CD1c-positive myeloid dendritic cell (primary cell): ENCODE measurements at regions not wholly inside any gene's neighbourhood (a gene's known extent, or its start where the extent isn't known, plus 50 kb on each side); places are given as distances from the start of the nearest gene placed in this dataset.

Experiments
- DNase-seq: peaks from one replicate; pipeline ENCODE4 v3.0.0-alpha.2; 2016; ENCODE audit errors: extremely low spot score

DNA sequence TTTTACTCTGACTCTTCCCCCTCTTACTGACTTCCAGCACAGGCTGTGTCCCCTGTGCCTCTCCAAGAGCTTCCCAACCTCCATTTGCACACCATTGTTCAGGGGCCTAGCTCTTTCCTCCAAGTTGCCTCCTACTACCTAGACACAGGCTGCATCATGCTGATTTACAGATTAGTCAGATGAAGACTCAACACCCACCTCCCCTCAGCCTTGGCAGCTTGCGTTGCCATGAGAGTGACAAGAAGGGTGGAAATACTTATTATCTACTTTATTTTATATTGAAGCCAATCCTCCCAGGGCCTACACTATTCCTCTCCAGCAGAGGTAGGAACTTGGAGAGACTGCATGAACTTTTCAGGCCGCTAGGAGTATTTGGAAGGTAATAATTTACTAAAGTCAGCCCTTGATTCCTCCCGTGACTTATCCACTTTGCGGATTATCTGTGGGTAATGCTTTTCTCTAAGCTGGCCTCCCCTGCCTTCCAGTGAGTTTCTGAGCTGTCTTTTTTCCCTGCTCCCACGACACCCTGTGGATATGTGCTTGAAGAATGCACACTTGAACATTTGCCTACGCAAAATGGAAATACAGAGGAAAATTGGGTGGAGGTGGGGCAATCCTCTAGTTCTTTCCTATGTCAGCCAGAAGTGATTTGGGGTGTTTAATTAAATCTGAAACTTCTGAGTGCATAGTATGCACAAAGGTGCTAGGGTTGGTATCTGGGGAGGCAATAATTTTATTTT, 74.1 kb upstream of the TMEM164 start:
- no peak for DNase-seq

DNA sequence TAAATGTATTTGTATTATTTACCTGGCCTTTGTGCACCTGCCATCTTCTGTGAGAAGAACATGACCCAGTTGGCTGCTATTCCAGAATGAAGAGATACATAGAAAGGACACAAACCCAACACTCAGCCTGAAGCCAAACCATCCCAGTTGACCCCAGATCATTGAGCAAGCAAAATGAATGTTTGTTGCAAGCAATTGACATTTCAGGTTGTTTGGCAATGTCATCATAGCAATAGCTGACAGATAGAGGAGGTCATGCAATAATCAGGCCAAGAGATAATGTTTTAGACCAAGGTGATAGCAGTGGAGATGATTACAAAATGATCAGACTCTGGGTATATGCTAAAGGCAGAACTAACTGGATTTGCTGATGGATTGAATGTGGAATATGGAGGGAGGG, 71.2 kb upstream of the TMEM164 start:
- DNase-seq: no peak

DNA sequence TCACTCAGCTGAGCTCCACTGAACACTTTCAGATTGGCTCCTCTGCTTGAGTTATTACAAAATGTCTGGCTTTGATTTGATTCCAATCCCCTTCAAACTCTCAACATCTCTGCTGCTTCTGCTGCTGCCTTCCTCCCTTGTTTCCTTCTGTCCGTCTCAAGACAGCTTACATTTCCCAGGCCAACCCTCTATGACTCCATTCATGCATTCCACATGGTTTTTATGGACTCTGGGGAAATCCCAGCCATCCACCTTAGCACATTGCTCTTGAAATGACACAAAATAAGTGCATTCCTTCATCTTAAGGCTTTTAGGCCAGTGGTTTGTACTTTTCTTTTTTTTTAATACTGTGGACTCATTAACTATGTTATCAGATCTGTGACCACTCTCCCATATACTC, 68.5 kb upstream of the TMEM164 start:
- no peak for DNase-seq

DNA sequence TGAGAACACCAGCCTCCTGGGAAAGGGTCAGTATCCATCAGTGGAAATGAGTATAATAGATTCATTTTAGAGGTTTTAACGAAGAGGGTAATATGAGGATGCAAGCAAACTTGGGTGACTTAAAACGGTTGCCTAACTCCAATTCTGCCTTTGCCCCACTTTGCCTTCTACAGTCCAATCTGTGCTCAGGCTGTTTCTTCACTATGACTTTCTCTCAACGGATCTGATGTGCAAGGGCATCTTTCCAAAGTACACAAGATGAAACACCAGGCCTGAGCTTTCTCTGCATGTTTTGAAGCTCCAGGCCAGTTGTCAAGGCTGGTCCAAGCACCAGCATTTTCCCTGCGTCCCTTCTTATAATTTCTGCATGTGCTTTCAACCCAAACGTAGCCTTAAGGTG, 68.0 kb upstream of the TMEM164 start:
- no peak for DNase-seq

DNA sequence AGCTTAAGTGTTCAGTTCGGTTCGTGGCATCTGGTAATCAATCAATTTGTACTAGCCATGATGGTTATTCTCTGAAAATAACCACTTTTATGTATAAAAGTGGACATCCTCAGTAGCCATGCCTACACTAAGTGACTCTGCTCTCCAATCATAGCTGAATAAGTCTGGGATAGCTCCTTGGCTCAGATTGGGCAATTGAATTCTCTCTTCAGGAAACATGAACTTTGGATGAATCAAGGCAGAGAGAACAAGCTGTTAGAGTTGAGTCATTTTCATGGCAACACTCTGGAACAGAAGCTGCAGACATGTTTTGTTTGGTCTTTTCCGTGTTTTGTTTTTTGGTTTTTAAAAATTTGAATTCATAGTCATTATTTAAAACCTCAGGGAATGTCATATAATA, 66.8 kb upstream of the TMEM164 start:
- no peak for DNase-seq

DNA sequence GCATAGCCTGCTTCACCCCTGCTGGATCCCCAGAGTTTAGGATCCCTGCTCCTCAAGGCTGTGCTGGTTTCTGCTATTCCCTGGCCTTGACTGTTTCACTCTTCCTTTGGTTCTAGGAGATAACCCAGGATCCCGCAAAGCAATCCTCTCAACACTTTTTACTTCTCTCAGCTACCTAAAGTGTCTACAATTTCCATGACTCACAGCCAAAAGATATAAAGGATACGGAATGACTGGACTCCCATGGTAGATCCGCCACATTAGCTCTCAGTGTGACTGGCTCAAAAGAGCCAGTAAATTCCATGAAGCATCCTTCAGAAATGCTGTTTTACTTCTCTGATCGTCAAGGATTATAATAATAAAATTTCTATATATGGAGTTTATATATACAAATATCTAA, 66.3 kb upstream of the TMEM164 start:
- DNase-seq: no peak

DNA sequence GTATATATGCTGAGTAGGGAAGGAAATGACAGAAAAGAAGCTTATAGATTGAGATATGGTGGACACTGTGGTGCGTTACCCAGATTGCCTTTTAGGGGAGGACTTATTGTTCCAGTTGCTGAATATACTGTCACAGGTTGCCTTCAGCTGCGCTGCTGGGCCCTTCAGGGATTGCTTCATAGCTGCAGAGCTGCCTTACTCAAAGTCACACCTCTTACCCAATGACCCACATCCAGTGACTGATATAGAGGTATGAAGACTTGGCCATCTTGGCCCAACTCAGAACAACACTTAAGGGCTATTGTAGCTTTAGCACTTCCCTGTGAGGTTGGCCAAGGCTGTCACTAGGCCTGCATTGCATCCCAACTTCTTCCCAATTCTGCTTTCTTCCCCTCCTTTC, 63.4 kb upstream of the TMEM164 start:
- DNase-seq: no peak

DNA sequence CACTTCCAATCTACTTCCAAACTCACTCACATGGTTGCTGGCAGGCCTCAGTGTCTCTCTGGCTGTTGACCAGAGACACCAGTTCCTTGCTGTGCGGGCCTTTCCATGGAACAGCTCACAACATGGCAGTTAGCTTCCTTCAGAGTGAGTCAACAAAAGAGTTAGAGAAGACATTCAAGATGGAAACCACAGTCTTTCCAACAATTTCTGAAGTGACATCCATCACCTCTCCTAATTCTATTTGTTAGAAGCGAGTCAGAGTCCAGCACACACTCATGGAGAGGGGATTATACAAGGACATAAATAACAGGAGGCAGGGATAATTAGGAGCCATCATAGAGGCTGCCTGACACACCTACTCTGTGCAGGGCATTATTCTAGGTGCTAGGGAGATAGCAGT, 62.5 kb upstream of the TMEM164 start:
- DNase-seq: no peak

DNA sequence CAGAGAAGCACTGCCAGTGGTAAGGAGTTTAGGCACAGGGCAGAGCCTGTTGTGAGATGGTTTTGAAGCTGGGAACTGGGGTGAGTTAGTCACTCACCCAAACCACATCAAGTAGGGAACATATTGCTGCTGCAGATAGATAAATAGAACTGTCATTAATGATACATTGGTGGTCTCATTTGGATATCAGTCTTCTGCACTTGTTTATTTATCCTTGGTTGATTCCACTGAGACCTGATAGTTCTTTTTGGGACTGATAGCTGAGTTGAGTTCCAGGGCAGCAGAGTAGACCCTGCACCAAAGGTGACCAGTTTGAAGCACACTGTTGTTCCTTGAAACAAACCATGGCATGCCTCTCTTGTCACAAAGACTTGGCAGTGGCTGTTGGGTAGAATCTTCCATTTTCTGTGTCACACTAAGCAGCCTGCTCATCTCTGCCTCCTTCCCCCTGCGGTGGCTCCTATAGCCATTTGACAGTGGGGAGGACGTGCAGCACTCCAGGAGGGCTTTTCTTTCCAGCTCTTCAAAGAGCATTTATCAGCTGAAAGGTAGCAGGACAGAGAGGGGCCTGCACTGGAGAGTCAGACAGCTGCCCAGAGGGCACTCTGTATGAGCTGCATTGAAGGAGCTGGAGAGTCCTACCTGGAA, 59.7 kb upstream of the TMEM164 start:
- no peak for DNase-seq

DNA sequence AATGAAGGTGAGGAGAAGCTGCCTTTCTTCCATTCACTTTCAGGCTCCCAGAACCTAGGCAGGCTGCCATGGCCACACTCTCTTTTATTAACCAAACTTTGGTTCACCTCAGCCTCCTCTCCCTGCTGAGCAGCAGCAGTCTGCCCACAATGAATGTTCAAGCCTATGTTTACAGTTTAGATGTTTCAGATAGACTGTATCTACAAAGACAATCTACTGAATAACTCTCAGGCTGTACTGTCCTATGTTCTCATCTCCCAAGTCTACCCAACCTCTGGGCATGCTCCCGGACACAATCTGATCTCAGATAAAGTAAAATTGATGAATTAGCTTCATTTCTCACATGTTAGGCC, 59.2 kb upstream of the TMEM164 start:
- DNase-seq: no peak

DNA sequence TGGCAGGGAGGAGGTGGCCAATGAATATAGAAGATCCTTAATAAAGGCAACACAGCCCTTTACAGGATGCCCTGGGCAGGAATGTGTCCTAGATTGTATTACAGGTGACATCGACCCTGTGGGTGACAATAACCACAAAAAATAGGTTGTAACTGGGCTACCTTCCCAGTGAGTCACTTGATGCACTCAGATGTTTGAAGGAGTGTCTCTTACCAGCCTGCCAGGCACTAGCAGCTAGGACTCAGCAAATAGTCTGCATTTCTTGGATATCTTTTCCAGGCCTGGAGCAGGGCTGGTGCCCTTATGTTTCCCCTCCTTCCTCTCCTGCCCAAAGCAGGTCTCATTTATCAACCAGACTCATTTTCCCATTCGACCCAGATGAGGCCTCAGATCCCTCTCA, 50.9 kb upstream of the TMEM164 start:
- DNase-seq: no peak

DNA sequence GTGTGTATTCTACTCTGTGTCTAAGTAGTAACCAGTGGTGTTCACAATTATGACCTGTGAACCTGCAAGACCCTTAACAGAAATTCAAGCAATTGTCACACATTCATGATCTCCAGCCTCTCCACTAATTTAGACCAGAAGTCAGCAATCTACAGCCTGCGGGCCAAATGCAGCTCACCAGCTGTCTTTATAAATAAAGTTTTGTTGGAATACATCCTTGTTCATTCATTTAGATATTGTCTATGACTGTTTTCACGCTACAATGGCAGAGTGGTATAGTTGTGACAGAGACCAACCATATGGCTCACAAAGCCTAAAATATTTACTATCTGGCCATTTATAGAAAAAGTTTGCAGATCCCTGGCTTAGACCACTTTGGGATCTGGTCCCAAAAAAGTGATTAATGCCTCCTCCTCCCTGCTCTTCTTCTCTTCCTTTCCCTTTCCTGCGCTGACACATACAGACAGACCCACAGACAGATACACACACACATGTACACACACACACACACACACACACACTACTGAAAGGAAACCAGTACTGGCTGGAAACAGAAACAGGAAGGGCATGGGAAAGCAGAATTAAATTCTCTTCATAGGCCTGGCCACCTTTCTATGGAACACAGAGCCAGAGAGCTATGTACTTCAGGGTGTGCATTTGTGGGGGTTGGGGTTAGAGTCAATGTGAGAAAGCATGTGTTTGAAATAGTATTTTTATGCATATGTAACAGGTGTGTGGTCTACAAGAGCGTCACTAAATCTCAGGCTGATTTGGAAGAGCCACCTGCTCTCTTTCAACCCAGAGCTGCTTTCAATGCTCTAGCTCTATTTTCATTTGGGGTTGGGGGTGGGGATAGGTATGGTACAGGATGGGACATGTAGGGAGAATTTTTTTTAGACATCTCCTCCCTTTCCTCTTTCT, 49.7 kb upstream of the TMEM164 start:
- DNase-seq: no peak
